Progenitor cell of endocrine pancreas (in vitro differentiated cells): ENCODE measurements at regions not wholly inside any gene's neighbourhood (a gene's known extent, or its start where the extent isn't known, plus 50 kb on each side); places are given as distances from the start of the nearest gene placed in this dataset.

ENCODE experiments used
- DNase-seq: peaks from one replicate; pipeline ENCODE4 v3.0.0; 2021; ENCODE audit warnings: low spot score; ENCODE audit not compliant: unreplicated experiment
- H3K27ac Mint-ChIP-seq: 2 replicates; pipeline ENCODE4 v1.8.0; 2021; ENCODE audit warnings: mild to moderate bottlenecking, moderate library complexity, mixed read lengths
- H3K27me3 Mint-ChIP-seq: 2 replicates; pipeline ENCODE4 v1.8.0; 2021; ENCODE audit warnings: mixed read lengths
- H3K36me3 Mint-ChIP-seq: 2 replicates; pipeline ENCODE4 v1.8.0; 2022; ENCODE audit warnings: mixed read lengths; ENCODE audit not compliant: insufficient read depth
- H3K4me1 Mint-ChIP-seq: 2 replicates; pipeline ENCODE4 v1.8.0; 2021; ENCODE audit warnings: low read depth, mixed read lengths
- H3K4me3 Mint-ChIP-seq: 2 replicates; pipeline ENCODE4 v1.8.0; 2021; ENCODE audit warnings: low read depth, mild to moderate bottlenecking, moderate library complexity, mixed read lengths
- H3K9me3 Mint-ChIP-seq: 2 replicates; pipeline ENCODE4 v1.8.0; 2021; ENCODE audit warnings: low read depth, mixed read lengths
- TF ChIP-seq, protein P1 (sequence below): fragments of 200-600 bp; sonication (generic); IDR thresholded peaks from one replicate; pipeline ENCODE4 v1.5.0; 2021; ENCODE audit warnings: antibody characterized with exemption, mild to moderate bottlenecking; ENCODE audit not compliant: unreplicated experiment

DNA sequence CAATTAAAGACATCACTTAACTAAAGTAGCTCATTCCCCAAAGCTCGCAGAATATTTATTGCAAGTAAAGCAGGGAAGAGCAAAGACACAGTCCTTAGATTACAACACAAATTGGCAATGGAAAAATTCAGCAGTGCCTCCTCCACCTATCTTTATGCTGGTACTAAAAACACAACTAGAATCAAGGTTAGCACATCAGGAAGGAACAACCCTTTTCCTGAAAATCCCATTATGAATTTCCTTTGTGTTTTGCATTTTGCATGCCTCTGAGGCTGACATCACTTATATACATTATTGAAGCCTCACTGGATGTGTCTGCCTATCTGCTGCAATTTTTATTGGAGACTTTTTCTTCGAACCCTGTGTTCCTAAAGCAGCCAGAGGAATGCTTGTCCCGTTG is 193.8 kb upstream of the STK17B start:
- peaks cover 3% of the 10 kb centered on the region for H3K36me3 Mint-ChIP-seq
- peaks cover 2% of the 10 kb centered on the region for H3K4me1 Mint-ChIP-seq

DNA sequence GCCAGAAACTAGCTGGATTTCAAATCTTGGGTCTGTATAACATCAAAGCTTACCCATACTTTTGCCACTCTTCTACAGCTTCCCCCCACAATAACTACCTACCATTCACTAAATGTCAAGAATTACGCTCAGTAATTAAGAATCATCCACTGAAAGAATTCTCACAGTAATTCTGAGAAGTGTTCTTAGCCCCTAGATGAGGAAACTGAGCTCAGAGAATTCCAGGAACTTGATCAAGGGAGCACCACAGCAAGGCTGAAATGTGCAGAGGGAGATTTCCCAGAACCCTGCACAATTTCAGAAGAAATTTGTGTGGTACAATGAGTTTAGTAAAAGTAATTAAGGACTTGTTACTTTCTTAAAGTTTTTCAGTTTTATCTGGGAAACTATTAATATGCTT is 194.5 kb upstream of the STK17B start:
- peaks cover 12% of the 10 kb centered on the region for H3K9me3 Mint-ChIP-seq
- no peak for DNase-seq
- no peaks in the 10 kb centered on the region for H3K27me3 Mint-ChIP-seq
- H3K36me3 Mint-ChIP-seq, result peaks cover 3% of the 10 kb centered on the region
- no peak overlapping the region for H3K4me3 Mint-ChIP-seq
- no peak overlapping the region for H3K27ac Mint-ChIP-seq
- TF ChIP-seq, protein P1, sequence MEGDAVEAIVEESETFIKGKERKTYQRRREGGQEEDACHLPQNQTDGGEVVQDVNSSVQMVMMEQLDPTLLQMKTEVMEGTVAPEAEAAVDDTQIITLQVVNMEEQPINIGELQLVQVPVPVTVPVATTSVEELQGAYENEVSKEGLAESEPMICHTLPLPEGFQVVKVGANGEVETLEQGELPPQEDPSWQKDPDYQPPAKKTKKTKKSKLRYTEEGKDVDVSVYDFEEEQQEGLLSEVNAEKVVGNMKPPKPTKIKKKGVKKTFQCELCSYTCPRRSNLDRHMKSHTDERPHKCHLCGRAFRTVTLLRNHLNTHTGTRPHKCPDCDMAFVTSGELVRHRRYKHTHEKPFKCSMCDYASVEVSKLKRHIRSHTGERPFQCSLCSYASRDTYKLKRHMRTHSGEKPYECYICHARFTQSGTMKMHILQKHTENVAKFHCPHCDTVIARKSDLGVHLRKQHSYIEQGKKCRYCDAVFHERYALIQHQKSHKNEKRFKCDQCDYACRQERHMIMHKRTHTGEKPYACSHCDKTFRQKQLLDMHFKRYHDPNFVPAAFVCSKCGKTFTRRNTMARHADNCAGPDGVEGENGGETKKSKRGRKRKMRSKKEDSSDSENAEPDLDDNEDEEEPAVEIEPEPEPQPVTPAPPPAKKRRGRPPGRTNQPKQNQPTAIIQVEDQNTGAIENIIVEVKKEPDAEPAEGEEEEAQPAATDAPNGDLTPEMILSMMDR, result no peak
- H3K4me1 Mint-ChIP-seq, result peaks cover 2% of the 10 kb centered on the region

More for the DNA sequence above, 193.8 kb upstream of the STK17B start:
- H3K9me3 Mint-ChIP-seq, result peaks cover 12% of the 10 kb centered on the region
- no peak for DNase-seq
- H3K4me3 Mint-ChIP-seq, result no peak overlapping the region
- no peaks in the 10 kb centered on the region for H3K27me3 Mint-ChIP-seq
- H3K27ac Mint-ChIP-seq, result no peak overlapping the region
- TF ChIP-seq, protein P1, result no peak

- TF ChIP-seq, protein P1, result no peak
- no peaks in the 10 kb centered on the region for H3K27me3 Mint-ChIP-seq
- no peak overlapping the region for H3K27ac Mint-ChIP-seq
- H3K4me3 Mint-ChIP-seq, result no peak overlapping the region
- peaks cover 12% of the 10 kb centered on the region for H3K9me3 Mint-ChIP-seq
- H3K36me3 Mint-ChIP-seq, result peaks cover 3% of the 10 kb centered on the region
- peaks cover 2% of the 10 kb centered on the region for H3K4me1 Mint-ChIP-seq
- DNase-seq, result no peak
These were observed 196.3 kb upstream of the STK17B start for GRCh38 chr2:196367633-196368032.

DNA sequence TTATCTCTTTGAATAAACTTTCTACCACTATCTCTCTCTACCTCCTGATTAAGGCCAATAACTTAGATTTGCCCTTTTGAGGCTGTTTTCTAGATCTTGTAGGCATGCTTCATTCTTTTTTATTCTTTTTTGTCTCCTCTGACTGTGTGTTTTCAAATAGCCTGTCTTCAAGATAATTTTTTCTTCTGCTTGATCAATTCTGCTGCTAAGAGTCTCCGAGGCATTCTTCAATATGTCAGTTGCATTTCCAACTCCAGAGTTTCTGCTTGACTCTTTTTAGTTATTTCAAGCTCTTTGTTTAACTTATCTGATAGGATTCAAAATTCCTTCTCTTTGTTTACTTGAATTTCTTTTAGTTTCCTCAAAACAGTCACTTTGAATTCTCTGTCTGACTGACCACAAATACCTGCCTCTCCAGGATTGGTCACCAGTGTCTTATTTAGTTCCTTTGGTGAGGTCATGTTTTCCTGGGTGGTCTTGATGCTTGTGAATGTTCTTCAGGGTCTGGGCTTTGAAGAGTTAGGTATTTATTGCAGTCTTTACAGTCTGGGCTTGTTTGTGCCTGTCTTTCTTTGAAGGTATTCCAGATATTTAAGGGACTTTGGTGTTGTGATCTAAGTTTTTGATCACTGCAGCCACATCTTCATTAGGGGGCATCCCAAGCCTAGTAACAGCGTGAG is 197.3 kb upstream of the STK17B start:
- Mint-ChIP-seq H3K27ac (no peak overlapping the region), H3K4me1 (peaks cover 2% of the 10 kb centered on the region), H3K36me3 (peaks cover 3% of the 10 kb centered on the region), H3K9me3 (peaks cover 12% of the 10 kb centered on the region), H3K27me3 (no peaks in the 10 kb centered on the region), H3K4me3 (no peak overlapping the region)
- DNase-seq, result no peak
- TF ChIP-seq, protein P1, result no peak

GRCh38 chr2:196369967-196370366 is 198.6 kb upstream of the STK17B start:
- no peak for DNase-seq
- Mint-ChIP-seq H3K9me3 (peaks cover 12% of the 10 kb centered on the region), H3K36me3 (peaks cover 3% of the 10 kb centered on the region), H3K4me1 (peaks cover 2% of the 10 kb centered on the region), H3K27me3 (no peaks in the 10 kb centered on the region), H3K27ac (no peak overlapping the region), H3K4me3 (no peak overlapping the region)
- TF ChIP-seq, protein P1, result no peak
